GM19035 (cell line): ENCODE measurements at regions not wholly inside any gene's neighbourhood (a gene's known extent, or its start where the extent isn't known, plus 50 kb on each side); places are given as distances from the start of the nearest gene placed in this dataset.

Experiments used
- ATAC-seq: cut with Tn5 transposase; IDR thresholded peaks from one replicate; pipeline ENCODE4 v1.9.1; 2021; ENCODE audit not compliant: unreplicated experiment

- no peak for ATAC-seq
These were observed 250.7 kb downstream of the RBFOX3 start for GRCh38 chr17:79360196-79360595.

GRCh38 chr17:79356839-79357447, 253.9 kb downstream of the RBFOX3 start:
- ATAC-seq = no peak

- no peak for ATAC-seq
These were observed 255.7 kb downstream of the RBFOX3 start for GRCh38 chr17:79355165-79355564.

GRCh38 chr17:79354173-79354820, 256.6 kb downstream of the RBFOX3 start:
- no peak for ATAC-seq

- ATAC-seq = no peak
These were observed 257.3 kb downstream of the RBFOX3 start for GRCh38 chr17:79353548-79353947.

GRCh38 chr17:79353016-79353415, 257.8 kb downstream of the RBFOX3 start:
- no peak for ATAC-seq

- no peak for ATAC-seq
These were observed 260.3 kb downstream of the RBFOX3 start for GRCh38 chr17:79350533-79350932.

GRCh38 chr17:79349506-79350400, 261.1 kb downstream of the RBFOX3 start:
- no peak for ATAC-seq

GRCh38 chr17:79342376-79342775, 267.8 kb downstream of the ENGASE start:
- ATAC-seq = no peak

GRCh38 chr17:79341816-79342215, 267.2 kb downstream of the ENGASE start:
- ATAC-seq = no peak

- peak; percentile 32 for ATAC-seq
These were observed 266.7 kb downstream of the ENGASE start for GRCh38 chr17:79341222-79341780.

GRCh38 chr17:79340333-79341221, 266.0 kb downstream of the ENGASE start:
- ATAC-seq = peak; percentile 77

GRCh38 chr17:79339321-79339720, 264.7 kb downstream of the ENGASE start:
- no peak for ATAC-seq

- no peak for ATAC-seq
These were observed 264.0 kb downstream of the ENGASE start for GRCh38 chr17:79338604-79339003.

- no peak for ATAC-seq
These were observed 263.5 kb downstream of the ENGASE start for GRCh38 chr17:79338152-79338551.

GRCh38 chr17:79337053-79337452, 262.4 kb downstream of the ENGASE start:
- no peak for ATAC-seq

GRCh38 chr17:79335456-79335855, 260.8 kb downstream of the ENGASE start:
- no peak for ATAC-seq

GRCh38 chr17:79332011-79332554, 257.5 kb downstream of the ENGASE start:
- no peak for ATAC-seq

- ATAC-seq = no peak
These were observed 256.9 kb downstream of the ENGASE start for GRCh38 chr17:79331492-79331891.

- ATAC-seq = no peak
These were observed 256.1 kb downstream of the ENGASE start for GRCh38 chr17:79330696-79331095.
